Activated naive CD4-positive, alpha-beta T cell treated with anti-CD3 and anti-CD28 coated beads, Interleukin-2, amount 50 U/mL, for 72 hours (primary cell): ENCODE measurements at regions not wholly inside any gene's neighbourhood (a gene's known extent, or its start where the extent isn't known, plus 50 kb on each side); places are given as distances from the start of the nearest gene placed in this dataset.

Experiments used
- ATAC-seq, 2 donors: fragments of 150-1000 bp; cut with Tn5 transposase; 2 replicates each; pipeline ENCODE4 v1.10.0; 2021; ENCODE audit warnings: mild to moderate bottlenecking in 2 of 2, moderate library complexity in 2 of 2
- DNase-seq, 2 donors: peaks; one replicate each; pipeline ENCODE4 v3.0.0; 2021 to 2022; ENCODE audit warnings: low spot score in 2 of 2
- H3K27ac Mint-ChIP-seq, 2 donors: one replicate each; pipeline ENCODE4 v1.8.0; 2022; ENCODE audit warnings: mild to moderate bottlenecking in 2 of 2, mixed read lengths in 2 of 2
- H3K36me3 Mint-ChIP-seq, 2 donors: one replicate each; pipeline ENCODE4 v1.8.0; 2022; ENCODE audit warnings: mixed read lengths in 2 of 2
- H3K9me3 Mint-ChIP-seq, 2 donors: one replicate each; pipeline ENCODE4 v1.8.0; 2022; ENCODE audit warnings: mixed read lengths in 2 of 2

DNA sequence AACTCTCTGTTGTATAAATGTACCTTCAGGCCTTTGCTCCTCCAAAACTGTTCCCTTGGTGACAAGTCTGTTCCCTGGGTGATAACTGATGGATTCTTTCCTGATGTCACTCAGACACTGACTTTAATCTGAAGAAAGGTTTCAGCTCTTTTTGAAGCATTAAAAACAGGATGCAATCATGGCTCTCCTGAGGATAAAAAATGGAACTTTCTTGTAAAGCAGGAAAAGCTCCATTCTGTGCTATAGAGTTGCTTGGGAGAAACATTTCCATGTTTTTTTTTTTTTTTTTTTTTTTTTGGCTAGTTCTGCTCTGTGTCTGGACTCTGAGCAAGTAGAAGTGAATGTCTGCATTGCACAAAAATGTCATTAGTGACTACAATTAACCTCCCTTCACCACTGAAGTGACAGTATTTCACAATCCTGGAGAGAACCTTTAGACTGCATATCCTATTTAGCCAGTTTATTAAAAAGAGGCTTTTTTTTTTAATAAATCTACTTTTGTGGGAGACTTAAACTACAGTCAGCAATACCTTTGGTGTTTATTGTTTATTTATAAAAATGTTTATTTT, 101.7 kb upstream of the PRMT6 start:
- H3K27ac Mint-ChIP-seq = no peak overlapping the region

DNA sequence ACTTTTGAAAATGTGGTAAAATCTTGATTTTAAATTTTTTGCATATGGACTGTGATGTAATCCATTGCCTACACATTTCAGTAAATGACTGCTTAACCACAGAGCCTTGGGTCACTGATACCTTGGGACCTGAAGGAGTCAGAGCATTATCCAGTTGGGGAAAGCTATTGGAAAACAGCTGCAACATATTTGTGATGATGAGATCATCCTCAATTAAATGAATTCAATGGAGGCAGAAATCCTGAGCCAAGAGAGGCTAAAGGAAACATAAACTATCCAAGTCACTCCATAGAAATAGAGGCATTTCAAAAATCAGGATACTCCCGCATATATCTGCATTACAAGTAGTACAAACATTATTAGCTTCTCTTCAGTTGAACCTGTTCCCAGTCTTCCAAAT, 99.8 kb upstream of the PRMT6 start:
- DNase-seq (no peak), ATAC-seq (no peak)
- Mint-ChIP-seq H3K9me3 (no peaks in the 10 kb centered on the region), H3K36me3 (no peaks in the 10 kb centered on the region), H3K27ac (no peak overlapping the region)

More for the DNA sequence above, 101.7 kb upstream of the PRMT6 start:
- DNase-seq = no peak
- ATAC-seq = no peak
- Mint-ChIP-seq H3K9me3 (no peaks in the 10 kb centered on the region), H3K36me3 (no peaks in the 10 kb centered on the region)

DNA sequence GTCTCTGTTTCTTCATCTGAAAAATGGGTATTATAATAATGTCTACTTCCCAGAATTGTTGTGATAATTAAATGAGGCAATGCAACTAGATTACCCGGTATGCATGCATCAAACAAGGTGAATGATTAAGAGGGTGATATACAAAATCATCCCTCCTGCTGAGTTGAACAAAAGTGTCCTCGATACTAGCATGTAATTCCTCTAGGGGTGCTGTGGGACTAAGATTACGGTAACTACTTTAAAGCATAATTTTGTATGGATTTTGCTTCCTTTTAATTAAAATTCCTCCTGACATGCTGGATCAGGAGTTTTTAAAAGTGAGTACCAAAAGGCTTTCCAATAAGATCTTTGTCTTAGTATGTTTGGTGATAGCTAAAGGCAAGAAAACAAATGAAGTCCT, 98.7 kb upstream of the PRMT6 start:
- ATAC-seq = no peak
- no peak for DNase-seq
- H3K36me3 Mint-ChIP-seq = no peaks in the 10 kb centered on the region
- H3K9me3 Mint-ChIP-seq = no peaks in the 10 kb centered on the region
- H3K27ac Mint-ChIP-seq = no peak overlapping the region

DNA sequence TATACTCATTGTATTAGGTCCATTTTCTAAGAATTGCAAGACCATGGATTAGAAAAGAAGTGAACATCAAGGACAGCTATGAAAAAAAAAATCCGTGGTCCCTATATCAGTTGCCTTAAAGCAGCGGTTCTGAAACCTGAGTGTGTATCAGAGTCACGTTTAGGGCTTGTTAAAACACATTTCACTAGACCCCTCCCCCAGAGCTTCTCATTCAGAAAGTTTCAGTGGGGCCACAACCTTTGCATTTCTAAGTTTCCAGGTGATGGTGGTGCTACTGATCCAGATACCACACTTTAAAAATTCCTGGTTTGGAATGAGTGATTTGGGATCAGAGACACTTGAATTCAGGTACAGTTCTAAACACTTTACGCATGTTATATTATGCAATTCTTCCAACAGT, 96.1 kb upstream of the PRMT6 start:
- H3K27ac Mint-ChIP-seq = no peak overlapping the region
- H3K9me3 Mint-ChIP-seq = no peaks in the 10 kb centered on the region
- H3K36me3 Mint-ChIP-seq = no peaks in the 10 kb centered on the region
- no peak for DNase-seq
- ATAC-seq = no peak

DNA sequence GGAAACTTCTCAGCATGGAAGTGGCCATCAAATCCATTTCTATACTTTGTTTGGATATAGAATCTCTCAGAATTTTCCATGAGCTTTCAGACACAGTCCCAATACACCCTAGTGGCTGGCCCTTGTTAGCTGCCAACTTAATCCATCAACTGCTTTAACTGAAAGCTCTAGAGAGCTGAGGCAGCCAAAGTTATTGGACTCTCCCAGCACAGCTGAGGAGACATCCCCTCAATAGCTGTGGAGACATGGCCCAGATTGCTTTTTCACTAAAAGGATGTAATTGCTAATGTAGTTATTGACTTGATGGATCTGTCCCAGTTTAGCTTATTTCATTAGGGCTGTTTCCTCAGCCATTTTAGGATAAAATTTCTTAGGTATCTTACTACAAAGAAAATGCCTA, 94.8 kb upstream of the PRMT6 start:
- ATAC-seq = no peak
- H3K9me3 Mint-ChIP-seq = no peaks in the 10 kb centered on the region
- H3K27ac Mint-ChIP-seq = no peak overlapping the region
- H3K36me3 Mint-ChIP-seq = no peaks in the 10 kb centered on the region
- DNase-seq = no peak

DNA sequence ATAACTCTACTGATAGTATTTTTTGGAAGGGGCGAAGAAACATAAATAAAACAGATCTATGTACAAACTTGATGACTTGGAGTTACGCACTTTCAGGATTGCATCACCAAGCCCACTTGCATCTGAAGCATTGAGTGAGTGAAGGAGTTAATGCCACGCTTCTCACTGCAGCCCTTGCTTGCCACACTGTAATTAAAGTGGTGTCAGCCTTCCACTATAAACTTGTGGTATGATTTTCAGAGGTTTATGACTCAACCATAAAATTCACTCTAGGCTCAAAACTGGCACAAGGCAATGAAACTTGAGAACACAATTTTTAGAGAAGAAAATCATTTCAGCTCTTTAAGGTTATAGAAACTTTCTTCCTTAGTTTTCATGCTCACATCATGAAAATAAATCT, 93.9 kb upstream of the PRMT6 start:
- Mint-ChIP-seq H3K9me3 (no peaks in the 10 kb centered on the region), H3K27ac (no peak overlapping the region), H3K36me3 (no peaks in the 10 kb centered on the region)
- DNase-seq = no peak
- ATAC-seq = no peak

DNA sequence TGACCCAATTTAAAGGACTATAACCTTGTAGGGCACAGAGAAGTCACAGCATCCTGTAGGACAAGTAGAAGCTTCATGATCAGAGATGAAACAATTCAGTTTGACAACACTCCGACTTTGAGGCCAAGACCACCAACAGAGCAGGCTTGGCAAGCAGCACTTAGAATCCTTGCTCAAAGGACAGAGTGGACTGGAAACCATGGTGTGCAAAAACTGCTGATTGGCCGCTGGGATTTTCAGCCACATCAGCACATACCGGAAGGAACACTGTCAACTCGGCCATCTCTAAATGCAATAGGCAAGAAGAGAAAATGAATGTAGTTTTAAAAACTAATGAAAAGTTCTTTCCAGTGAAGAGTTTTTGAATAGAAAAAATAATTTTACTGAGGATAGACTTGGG, 92.0 kb upstream of the PRMT6 start:
- Mint-ChIP-seq H3K9me3 (no peaks in the 10 kb centered on the region), H3K36me3 (no peaks in the 10 kb centered on the region), H3K27ac (no peak overlapping the region)
- ATAC-seq = no peak
- DNase-seq = no peak

DNA sequence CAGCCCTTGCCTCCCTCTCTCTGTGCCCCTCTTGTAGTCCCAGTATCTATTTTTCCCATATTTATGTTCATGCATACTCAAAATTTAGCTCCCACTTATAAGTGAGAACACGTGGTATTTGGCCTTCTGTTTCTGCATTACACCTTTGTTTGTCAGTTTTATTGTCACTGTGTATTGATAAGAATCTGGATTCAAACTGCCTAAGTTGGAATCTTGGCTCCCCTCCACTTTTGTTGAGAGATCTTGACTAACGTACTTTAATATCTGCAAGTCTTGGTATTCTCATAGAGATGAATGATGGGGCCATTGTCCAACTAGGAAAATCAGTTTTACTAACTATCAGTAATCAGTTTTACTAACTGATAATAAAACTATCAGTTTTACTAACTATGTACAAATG, 87.8 kb upstream of the PRMT6 start:
- Mint-ChIP-seq H3K36me3 (no peaks in the 10 kb centered on the region), H3K27ac (no peak overlapping the region)
- no peak for ATAC-seq

DNA sequence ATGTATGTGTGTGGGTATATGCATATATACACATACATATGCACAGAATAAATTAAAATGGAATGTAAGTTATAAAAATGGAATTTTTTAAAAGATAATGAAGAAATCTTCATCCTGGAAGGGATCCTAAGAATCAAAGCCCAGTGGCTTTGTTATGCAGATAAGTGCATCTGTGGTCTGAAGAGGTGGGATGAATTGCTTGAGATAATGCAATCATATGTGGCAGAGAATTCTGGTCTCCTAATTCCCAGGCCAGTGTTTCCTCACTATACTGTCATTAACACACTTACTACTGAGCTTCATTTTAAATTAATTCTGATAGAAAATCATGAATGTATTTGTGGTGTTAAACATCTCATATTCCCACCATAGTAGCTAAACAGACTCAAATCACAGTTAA, 86.7 kb upstream of the PRMT6 start:
- DNase-seq = no peak
- Mint-ChIP-seq H3K27ac (no peak overlapping the region), H3K9me3 (no peaks in the 10 kb centered on the region), H3K36me3 (no peaks in the 10 kb centered on the region)
- ATAC-seq = no peak

More for the DNA sequence above, 87.8 kb upstream of the PRMT6 start:
- no peak for DNase-seq
- H3K9me3 Mint-ChIP-seq = no peaks in the 10 kb centered on the region

DNA sequence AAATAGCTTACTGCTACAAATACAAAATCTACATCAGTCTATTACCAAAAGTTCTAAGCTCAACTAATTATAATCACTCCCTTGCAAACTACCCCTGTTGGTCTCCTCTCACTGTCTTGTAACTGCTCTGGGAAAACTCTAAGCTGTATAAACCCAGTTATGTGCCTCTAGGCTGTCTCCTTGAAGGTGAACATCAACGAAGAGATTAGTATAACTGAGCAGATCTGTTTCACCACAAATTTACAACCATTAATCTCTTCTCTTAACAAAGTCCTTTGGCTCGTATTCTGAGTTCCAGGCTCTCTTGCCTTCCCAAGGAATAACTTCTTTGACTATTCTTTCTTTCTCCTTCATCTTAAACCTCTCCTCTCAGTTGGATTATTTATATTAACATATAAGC, 84.4 kb upstream of the PRMT6 start:
- ATAC-seq (no peak), DNase-seq (no peak)
- H3K9me3 Mint-ChIP-seq = peaks cover 0 to 4% of the 10 kb centered on the region in 2 donors
- H3K27ac Mint-ChIP-seq = no peak overlapping the region
- no peaks in the 10 kb centered on the region for H3K36me3 Mint-ChIP-seq

DNA sequence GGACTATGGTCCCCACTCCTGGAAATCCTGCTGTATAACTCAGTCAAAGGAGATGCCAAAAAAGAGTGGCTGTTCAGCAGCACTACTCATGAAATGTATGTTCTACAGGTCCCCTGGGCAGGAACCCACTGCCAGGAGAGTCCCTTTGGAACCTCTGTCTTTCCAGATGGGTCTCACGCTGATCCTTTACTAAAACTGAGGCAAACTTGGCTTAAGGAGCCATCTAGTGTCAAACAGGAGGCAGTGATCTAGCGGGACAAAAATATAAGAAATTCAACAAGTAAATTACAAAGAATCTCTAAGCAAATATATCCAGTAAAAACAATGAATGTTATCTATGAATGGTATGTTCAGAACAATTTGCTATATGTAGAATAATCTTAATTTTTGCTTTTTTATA, 80.5 kb upstream of the PRMT6 start:
- ATAC-seq = no peak
- no peaks in the 10 kb centered on the region for H3K36me3 Mint-ChIP-seq
- DNase-seq = no peak
- H3K27ac Mint-ChIP-seq = no peak overlapping the region
- H3K9me3 Mint-ChIP-seq = peaks cover 0 to 4% of the 10 kb centered on the region in 2 donors

DNA sequence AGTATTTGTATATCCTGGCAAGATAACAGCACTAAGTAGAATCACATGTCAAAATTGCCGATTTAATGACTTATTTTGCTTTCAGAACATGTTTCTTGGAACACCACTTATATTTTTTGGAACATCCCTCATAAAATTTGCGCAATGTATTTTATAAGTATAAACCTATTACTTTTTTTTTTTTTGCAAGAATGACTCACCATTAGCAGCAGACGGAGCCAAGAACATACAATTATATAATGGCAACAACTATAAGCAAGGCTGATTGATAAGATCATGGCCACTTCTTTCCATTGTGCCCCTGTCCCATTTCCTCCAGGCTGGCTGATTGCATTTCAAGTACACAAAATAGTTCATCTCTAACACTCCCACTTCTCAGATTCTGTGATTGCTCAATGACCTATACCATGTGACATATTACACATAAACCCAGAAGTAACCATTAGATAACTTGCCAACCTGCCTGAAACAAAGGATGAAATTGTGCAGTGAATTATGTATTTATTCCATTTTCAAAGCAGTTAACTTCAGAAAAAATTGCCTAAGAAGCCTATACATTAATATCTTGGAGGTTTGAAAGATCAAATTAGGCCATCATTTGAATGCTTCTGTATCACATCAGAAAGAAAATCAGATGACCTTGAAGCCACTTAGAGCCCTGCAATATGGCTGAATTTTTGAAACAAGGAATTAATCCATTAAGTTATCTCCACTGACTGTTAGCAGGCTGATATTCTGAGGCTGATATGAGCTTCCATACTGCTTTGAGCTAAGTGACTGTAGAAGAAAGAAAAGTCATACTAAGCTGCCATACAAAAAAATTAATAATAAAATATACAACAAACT, 77.8 kb upstream of the PRMT6 start:
- H3K27ac Mint-ChIP-seq = no peak overlapping the region
- H3K36me3 Mint-ChIP-seq = no peaks in the 10 kb centered on the region
- no peak for DNase-seq

DNA sequence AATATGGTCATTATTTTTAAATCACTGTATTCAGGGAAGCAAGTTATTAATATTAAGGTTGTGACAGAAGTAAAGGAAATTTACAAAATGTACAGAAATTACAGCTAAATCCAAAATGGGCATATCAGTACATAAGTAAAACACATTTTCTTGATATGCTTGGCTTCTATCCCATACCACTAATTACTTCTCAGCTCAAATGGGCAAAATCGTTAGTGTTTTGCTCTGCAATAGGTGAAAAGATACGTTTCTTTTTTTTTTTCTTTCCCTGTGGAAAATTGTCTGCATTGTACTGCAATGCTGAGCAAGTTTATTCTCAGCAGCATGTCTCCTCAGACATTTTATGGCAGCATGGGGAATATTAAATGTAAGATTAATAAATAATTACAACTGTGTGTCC, 77.1 kb upstream of the PRMT6 start:
- H3K27ac Mint-ChIP-seq = no peak overlapping the region
- no peak for DNase-seq
- no peaks in the 10 kb centered on the region for H3K36me3 Mint-ChIP-seq
- H3K9me3 Mint-ChIP-seq = peaks cover 0 to 4% of the 10 kb centered on the region in 2 donors
- no peak for ATAC-seq

More for the DNA sequence above, 77.8 kb upstream of the PRMT6 start:
- peaks cover 0 to 4% of the 10 kb centered on the region in 2 donors for H3K9me3 Mint-ChIP-seq
- ATAC-seq = no peak

DNA sequence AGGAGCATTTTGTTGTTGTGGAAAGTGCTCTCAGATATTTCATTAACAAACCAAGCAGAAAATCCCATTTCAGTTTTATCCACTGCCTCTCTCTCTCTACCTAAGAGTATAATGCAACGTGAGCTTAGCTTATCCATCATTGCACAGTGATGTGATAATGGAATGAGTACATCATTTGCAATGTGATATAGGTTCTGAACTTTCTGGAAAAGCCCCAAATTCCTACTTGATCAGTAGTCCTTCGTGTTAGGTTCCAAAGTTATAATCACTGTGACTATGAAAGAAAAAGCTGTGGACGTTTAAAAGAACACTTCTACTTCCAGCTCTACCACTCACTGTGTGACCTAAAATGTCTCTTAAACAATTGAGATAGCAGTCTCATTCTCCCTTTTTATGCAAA, 76.4 kb upstream of the PRMT6 start:
- no peak overlapping the region for H3K27ac Mint-ChIP-seq
- H3K36me3 Mint-ChIP-seq = peaks cover 0 to 1% of the 10 kb centered on the region in 2 donors
- no peak for DNase-seq
- ATAC-seq = no peak
- peaks cover 0 to 4% of the 10 kb centered on the region in 2 donors for H3K9me3 Mint-ChIP-seq

DNA sequence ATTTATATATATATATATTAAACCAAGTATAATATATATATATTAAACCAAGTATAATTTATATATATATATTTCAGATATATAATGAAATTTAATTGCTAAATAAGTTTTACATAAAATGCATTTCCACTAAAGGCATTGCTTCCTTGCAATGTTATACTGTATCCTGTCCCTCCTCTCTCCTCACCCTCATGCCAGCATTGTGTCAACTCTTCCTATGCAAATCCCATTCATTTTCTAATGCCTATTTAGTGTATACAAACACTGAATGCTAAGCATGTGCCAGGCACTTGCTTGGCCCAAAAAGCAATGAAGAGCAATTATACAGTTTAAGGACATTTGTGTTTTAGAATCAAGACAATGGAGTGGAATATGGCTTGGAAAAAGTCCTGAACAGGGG, 71.7 kb upstream of the PRMT6 start:
- ATAC-seq = no peak
- Mint-ChIP-seq H3K27ac (no peak overlapping the region), H3K9me3 (peaks cover 0 to 4% of the 10 kb centered on the region in 2 donors), H3K36me3 (peaks cover 0 to 7% of the 10 kb centered on the region in 2 donors)
- no peak for DNase-seq

DNA sequence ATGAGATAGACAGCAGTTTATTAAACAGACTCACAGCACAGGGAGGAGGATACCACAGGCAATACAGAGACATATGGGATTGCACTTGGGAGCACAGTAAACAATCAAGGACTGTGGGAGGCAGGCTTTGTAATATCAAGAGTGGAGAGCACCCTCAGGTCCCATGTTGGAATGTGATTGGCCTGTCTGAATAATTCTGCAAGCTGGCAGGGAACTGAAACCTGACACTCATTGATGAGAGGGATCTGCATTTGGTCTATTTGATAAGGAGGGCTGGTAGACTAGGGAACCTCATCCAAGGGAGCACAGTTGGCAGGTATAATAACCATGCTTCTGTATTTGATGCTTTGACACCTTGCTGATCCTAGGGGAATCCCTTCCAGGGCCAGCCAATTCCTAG, 69.9 kb upstream of the PRMT6 start:
- Mint-ChIP-seq H3K27ac (no peak overlapping the region), H3K9me3 (peaks cover 0 to 6% of the 10 kb centered on the region in 2 donors), H3K36me3 (peaks cover 0 to 7% of the 10 kb centered on the region in 2 donors)
- ATAC-seq = no peak
- no peak for DNase-seq

DNA sequence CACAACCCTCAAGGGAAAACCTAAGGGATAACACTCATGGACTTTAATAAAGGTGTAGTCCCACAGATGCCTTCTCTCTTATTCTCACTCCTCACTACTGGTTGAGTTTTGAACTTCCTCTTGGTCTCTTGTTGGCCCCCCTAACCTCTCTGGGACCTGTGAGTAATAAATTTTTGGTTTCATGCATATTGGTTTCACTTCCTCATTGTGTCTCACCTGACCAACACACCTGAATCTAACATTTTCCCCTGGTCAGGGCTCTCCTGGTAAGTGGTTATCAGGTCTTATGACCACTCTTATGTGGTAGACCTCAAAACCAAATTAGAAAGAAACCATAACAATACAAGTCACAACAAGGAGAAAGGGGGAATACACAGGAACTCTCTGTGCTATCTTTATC, 60.5 kb upstream of the PRMT6 start:
- ATAC-seq (no peak), DNase-seq (no peak)
- Mint-ChIP-seq H3K27ac (no peak overlapping the region), H3K36me3 (peaks cover 0 to 4% of the 10 kb centered on the region in 2 donors), H3K9me3 (peaks cover 0 to 16% of the 10 kb centered on the region in 2 donors)

DNA sequence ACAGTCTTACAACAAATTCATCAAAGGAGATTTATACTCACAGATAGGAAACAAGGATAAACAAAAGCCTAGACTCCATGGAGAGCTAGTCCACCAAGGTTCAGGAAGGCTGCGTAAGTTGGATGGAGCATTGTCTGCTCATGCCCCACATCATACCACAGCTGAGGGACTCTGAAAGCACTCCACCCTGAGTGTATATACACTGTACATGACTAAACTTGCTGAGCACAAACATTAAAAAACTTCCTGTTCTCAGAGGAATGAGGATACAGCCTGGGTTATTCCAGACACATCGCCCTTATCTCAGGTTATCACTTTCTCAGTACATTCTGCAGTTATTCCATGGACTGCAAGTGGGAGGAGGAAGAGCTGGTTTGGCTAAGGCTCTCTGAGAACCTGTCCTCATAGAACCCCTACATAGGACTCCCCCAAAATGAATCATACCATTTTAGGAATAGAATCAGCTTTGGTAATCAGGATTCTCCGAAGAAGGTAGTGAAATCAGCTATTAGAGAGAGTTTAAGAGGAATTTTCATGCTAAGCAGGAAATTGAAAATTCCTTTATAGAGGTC, 58.0 kb upstream of the PRMT6 start:
- Mint-ChIP-seq H3K9me3 (peaks cover 0 to 13% of the 10 kb centered on the region in 2 donors), H3K36me3 (peaks cover 0 to 4% of the 10 kb centered on the region in 2 donors), H3K27ac (no peak overlapping the region)
- DNase-seq (no peak), ATAC-seq (no peak)
